Panc1 (cell line): ENCODE measurements at regions not wholly inside any gene's neighbourhood (a gene's known extent, or its start where the extent isn't known, plus 50 kb on each side); places are given as distances from the start of the nearest gene placed in this dataset.

Experiments
- ATAC-seq: fragments of 200-7000 bp; cut with Tn5 transposase; 2 replicates; pipeline ENCODE4 v1.9.1; 2020; ENCODE audit warnings: mild to moderate bottlenecking, moderate library complexity
- BruUV-seq: library from RNA; stranded (reverse); fragments of 400-500 nt; replicated peaks from 2 replicates; lab custom pipeline; 2021; lab: Mats Ljungman, UMichigan
- CTCF ChIA-PET: fragments of 300-600 bp; sonication (Branson Sonifier 250); formaldehyde crosslinking; loops from one replicate; lab custom pipeline; 2022; ENCODE audit warnings: antibody characterized with exemption; lab: Charles Lee
- POLR2A ChIA-PET: fragments of 300-600 bp; sonication (Branson Sonifier 250); formaldehyde crosslinking; loops from one replicate; lab custom pipeline; 2022; ENCODE audit warnings: antibody characterized with exemption; lab: Charles Lee
- DNase-seq: peaks from one replicate; pipeline ENCODE4 v3.0.0-alpha.2; 2010; ENCODE audit warnings: low read depth, low spot score
- H3K27ac ChIP-seq: 2 replicates; pipeline ENCODE4 v1.5.1; 2011; ENCODE audit warnings: mild to moderate bottlenecking, low read length, inconsistent platforms
- H3K27me3 ChIP-seq: fragments of 200-500 bp; sonication (Bioruptor generic); 2 replicates; pipeline ENCODE4 v1.6.0; 2014; ENCODE audit warnings: low read length, inconsistent platforms; ENCODE audit not compliant: control insufficient read depth, insufficient read depth
- H3K36me3 ChIP-seq: fragments of 200-500 bp; sonication (Bioruptor generic); 2 replicates; pipeline ENCODE4 v1.5.1; 2014; ENCODE audit warnings: inconsistent platforms, mild to moderate bottlenecking, low read length, moderate library complexity; ENCODE audit not compliant: control insufficient read depth, insufficient read depth
- H3K4me1 ChIP-seq: 2 replicates; pipeline ENCODE4 v1.5.1; 2011; ENCODE audit warnings: inconsistent platforms, mild to moderate bottlenecking, low read length, moderate library complexity; ENCODE audit not compliant: control insufficient read depth, insufficient read depth
- H3K4me3 ChIP-seq, 2 experiments: 2 replicates each; pipeline ENCODE4 v1.5.1; 2011 to 2012; ENCODE audit warnings: low read depth in 2 of 2, low read length in 2 of 2, mild to moderate bottlenecking in 2 of 2, inconsistent platforms in 1 of 2, moderate library complexity in 1 of 2
- H3K9me3 ChIP-seq: fragments of 200-500 bp; sonication (Bioruptor generic); 2 replicates; pipeline ENCODE4 v1.5.1; 2014; ENCODE audit warnings: low read depth, mild to moderate bottlenecking, inconsistent platforms, low read length, moderate library complexity; ENCODE audit not compliant: control insufficient read depth, insufficient read depth
- POLR2AphosphoS5 ChIP-seq: IDR thresholded peaks from 2 replicates; pipeline ENCODE4 v1.6.1; 2012; ENCODE audit warnings: mild to moderate bottlenecking, low read depth, low read length, moderate library complexity
- SIN3A ChIP-seq: IDR thresholded peaks from 2 replicates; pipeline ENCODE4 v1.6.1; 2012; ENCODE audit warnings: low read depth, mild to moderate bottlenecking, low read length, moderate library complexity, borderline replicate concordance; ENCODE audit not compliant: insufficient read depth
- TCF7L2 ChIP-seq: IDR thresholded peaks from 2 replicates; pipeline ENCODE4 v1.6.1; 2011; ENCODE audit warnings: mild to moderate bottlenecking, low read depth, low read length, inconsistent platforms
- in situ Hi-C: cut with HindIII; loops from 2 replicates; pipeline ENCODE4 v1.10.0; 2016; ENCODE audit warnings: low sequenced_read_pairs, low pct_unique_long_range_greater_than_20kb
- intact Hi-C: fragments of 100-400 bp; cut with micrococcal nuclease; formaldehyde crosslinking; loops from one replicate; pipeline ENCODE4 v1.10.0; 2022; ENCODE audit not compliant: unreplicated experiment
- TF ChIP-seq, protein P1 (sequence below), 2 experiments: IDR thresholded peaks; 2 replicates each; pipeline ENCODE4 v1.6.1; 2011 to 2012; ENCODE audit warnings: low read depth in 2 of 2, control low read depth in 1 of 2, low read length in 1 of 2, mild to moderate bottlenecking in 1 of 2, moderate library complexity in 1 of 2; ENCODE audit not compliant: insufficient read depth in 1 of 2
- TF ChIP-seq, protein P2 (sequence below): fragments of 450-650 bp; IDR thresholded peaks from 2 replicates; pipeline ENCODE4 v1.5.1; 2017; ENCODE audit warnings: mild to moderate bottlenecking

DNA sequence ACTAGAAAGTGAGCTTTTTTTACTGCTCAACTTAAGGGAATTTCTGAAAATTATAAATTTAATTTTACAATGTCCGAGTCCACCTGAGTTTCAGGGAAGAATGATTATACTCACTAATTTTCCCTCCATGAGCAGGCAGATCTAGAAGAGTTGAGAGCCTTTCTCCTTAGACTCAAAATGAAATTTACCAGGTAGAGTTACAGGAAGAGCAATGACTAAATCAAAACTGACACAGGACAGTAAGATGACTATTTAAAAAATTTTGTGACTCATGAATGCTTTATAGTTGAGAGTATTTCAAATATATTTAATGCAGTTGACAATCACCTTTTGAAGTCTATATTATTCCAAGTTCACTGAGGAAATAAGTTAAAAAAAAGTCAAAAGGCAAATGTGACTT is 198.1 kb upstream of the NRSN1 start:
- CTCF ChIA-PET, result no interaction called here
- Histone ChIP-seq H3K4me3 (no peak overlapping the region), H3K27ac (no peak overlapping the region), H3K9me3 (no peaks in the 10 kb centered on the region), H3K36me3 (no peaks in the 10 kb centered on the region), H3K4me1 (no peaks in the 10 kb centered on the region), H3K27me3 (no peaks in the 10 kb centered on the region)
- DNase-seq (no peak), ATAC-seq (no peak)
- BruUV-seq, result no TSS peak
- in situ Hi-C loops, result no loop called here
- POLR2A ChIA-PET, result no interaction called here
- intact Hi-C loops, result no loop called here
- TF ChIP-seq TCF7L2 (no peak), POLR2AphosphoS5 (no peak), SIN3A (no peak)
- TF ChIP-seq, protein P1, sequence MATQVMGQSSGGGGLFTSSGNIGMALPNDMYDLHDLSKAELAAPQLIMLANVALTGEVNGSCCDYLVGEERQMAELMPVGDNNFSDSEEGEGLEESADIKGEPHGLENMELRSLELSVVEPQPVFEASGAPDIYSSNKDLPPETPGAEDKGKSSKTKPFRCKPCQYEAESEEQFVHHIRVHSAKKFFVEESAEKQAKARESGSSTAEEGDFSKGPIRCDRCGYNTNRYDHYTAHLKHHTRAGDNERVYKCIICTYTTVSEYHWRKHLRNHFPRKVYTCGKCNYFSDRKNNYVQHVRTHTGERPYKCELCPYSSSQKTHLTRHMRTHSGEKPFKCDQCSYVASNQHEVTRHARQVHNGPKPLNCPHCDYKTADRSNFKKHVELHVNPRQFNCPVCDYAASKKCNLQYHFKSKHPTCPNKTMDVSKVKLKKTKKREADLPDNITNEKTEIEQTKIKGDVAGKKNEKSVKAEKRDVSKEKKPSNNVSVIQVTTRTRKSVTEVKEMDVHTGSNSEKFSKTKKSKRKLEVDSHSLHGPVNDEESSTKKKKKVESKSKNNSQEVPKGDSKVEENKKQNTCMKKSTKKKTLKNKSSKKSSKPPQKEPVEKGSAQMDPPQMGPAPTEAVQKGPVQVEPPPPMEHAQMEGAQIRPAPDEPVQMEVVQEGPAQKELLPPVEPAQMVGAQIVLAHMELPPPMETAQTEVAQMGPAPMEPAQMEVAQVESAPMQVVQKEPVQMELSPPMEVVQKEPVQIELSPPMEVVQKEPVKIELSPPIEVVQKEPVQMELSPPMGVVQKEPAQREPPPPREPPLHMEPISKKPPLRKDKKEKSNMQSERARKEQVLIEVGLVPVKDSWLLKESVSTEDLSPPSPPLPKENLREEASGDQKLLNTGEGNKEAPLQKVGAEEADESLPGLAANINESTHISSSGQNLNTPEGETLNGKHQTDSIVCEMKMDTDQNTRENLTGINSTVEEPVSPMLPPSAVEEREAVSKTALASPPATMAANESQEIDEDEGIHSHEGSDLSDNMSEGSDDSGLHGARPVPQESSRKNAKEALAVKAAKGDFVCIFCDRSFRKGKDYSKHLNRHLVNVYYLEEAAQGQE (IDR thresholded peaks at IDR 0.05; ENCODE audit: insufficient read depth in 1 of 2, low read depth in 2 of 2, low read length in 1 of 2), result no peak
- TF ChIP-seq, protein P2, sequence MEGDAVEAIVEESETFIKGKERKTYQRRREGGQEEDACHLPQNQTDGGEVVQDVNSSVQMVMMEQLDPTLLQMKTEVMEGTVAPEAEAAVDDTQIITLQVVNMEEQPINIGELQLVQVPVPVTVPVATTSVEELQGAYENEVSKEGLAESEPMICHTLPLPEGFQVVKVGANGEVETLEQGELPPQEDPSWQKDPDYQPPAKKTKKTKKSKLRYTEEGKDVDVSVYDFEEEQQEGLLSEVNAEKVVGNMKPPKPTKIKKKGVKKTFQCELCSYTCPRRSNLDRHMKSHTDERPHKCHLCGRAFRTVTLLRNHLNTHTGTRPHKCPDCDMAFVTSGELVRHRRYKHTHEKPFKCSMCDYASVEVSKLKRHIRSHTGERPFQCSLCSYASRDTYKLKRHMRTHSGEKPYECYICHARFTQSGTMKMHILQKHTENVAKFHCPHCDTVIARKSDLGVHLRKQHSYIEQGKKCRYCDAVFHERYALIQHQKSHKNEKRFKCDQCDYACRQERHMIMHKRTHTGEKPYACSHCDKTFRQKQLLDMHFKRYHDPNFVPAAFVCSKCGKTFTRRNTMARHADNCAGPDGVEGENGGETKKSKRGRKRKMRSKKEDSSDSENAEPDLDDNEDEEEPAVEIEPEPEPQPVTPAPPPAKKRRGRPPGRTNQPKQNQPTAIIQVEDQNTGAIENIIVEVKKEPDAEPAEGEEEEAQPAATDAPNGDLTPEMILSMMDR, result no peak

DNA sequence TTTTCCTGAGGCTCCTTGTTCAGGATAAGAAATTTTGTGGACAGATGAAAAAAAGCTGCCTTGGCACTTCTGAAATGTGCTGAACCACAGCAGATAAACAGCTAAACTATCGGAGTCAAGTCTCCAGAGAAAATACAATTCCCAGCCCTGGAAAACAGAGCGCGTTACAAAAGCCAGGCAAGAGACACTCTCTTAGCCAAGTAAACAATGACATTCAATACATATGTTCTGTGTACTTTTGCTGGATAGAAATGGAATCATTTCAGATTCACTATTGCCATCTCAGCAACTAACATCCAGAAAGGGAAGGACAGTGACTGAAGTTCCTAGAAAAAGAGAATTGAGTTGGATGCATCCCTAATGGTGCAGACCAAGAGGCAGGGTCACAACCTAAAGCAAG is 196.8 kb upstream of the NRSN1 start:
- in situ Hi-C loops, result no loop called here
- Histone ChIP-seq H3K27ac (no peak overlapping the region), H3K36me3 (no peaks in the 10 kb centered on the region), H3K4me3 (no peak overlapping the region), H3K4me1 (no peaks in the 10 kb centered on the region), H3K27me3 (no peaks in the 10 kb centered on the region), H3K9me3 (no peaks in the 10 kb centered on the region)
- no peak for ATAC-seq
- BruUV-seq, result no TSS peak
- TF ChIP-seq SIN3A (no peak), TCF7L2 (no peak), POLR2AphosphoS5 (no peak)
- TF ChIP-seq, protein P1 (IDR thresholded peaks at IDR 0.05; ENCODE audit: insufficient read depth in 1 of 2, low read depth in 2 of 2, low read length in 1 of 2), result no peak
- TF ChIP-seq, protein P2, result no peak
- DNase-seq, result no peak
- ChIA-PET CTCF (no interaction called here), POLR2A (no interaction called here)
- intact Hi-C loops, result no loop called here
